NCI-H146 treated with DMSO at 0.1 percent for 48 hours (cell line): ENCODE measurements at regions not wholly inside any gene's neighbourhood (a gene's known extent, or its start where the extent isn't known, plus 50 kb on each side); places are given as distances from the start of the nearest gene placed in this dataset.

Source experiments
- DNase-seq: peaks from one replicate; lab custom pipeline; 2025; ENCODE audit not compliant: unreplicated experiment; lab: John Stamatoyannopoulos, UW

DNA sequence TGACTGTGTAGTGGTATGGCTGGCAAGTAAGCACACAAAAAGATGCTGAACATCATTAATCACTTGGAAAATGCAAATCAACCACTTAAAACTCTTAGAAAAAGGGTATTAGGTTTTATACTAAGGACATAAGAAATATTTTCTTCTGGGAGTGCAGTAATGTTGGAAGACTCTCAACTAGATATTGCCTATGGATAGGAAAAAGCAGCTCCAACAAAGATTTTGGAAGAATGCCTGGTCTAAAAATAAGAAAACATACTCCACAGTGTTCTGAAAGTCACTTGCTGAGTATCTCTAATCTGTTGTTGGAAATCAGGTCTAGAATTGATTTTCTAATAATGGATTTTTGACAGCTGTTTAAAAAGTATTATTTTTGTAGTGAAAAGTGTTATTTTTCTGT lies 50.8 kb upstream of the PHYHIPL start:
- no peak for DNase-seq

GRCh38 chr10:59126261-59126660 lies 50.2 kb upstream of the PHYHIPL start:
- DNase-seq: no peak
